ENCODE measurements at regions not wholly inside any gene's neighbourhood (a gene's known extent, or its start where the extent isn't known, plus 50 kb on each side); places are given as distances from the start of the nearest gene placed in this dataset.

DNA sequence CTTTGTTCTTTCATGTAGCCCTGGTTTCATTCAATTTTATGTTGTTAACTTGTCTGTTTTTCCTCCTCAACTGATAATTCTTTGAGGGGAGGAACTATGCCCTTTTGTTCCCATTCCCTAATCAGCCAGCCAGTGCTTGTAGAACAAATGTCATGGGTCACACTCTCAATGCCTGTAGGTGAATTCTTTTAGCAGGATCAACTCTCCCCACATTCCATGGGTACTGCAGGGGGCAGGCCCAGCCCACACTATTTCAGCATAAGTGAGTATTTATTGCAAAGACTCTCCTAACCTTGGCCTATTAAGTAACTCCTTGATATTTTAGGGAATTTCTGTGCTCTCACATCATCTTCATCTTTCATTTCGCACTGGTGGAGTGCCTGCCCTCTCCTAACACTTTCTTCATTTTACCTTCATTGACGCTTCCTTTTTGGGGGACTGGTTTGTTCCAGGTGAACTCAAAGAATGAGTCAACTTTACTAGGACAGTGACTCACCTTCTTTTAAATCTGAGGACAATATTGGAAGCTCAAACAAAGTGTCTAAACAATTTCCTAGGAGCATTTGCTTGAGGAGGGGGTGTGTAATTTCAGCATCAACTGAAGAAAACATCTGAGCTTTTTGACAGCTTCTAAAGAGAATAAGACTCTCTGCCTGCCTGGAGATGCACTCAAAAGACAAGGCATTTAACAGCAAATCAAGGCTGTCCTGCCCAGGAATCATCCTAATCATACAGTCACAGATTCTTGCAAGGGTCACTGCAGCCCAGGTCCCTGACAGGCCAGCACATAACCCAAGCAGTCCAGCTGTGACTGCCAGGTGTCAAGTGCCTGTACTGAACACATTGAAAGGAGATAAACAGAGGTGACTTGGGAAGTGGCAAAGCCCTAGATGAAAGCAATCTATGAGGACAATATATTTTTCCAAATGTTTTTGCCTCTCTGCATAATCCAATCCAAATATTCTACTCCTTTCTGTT lies 208.8 kb upstream of the ADRA1D start:
- in situ Hi-C loops (cut with HindIII; ENCODE audit: low pct_unique_long_range_greater_than_20kb, low sequenced_read_pairs): no loop called here
- DNase-seq (ENCODE audit: low read depth): no peak

DNA sequence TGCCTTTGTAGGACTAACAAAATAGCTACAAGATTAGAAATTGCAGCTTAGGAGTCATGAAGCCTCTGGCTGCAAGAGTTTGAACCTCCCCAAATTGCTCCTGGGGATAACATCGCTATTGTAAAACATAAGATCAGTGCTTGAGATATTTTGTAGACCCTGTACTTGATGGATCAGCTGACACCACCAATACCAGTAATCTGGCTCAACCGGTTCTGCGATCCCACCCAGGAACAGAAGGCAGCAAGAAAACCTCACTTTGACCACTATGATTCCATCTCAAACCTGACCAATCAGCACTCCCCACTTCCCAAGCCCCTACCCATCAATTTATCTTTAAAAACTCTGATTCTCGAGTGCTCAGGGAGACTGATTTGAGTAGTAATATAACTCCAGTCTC lies 206.9 kb upstream of the ADRA1D start:
- DNase-seq (ENCODE audit: low read depth): no peak
- in situ Hi-C loops (cut with HindIII; ENCODE audit: low pct_unique_long_range_greater_than_20kb, low sequenced_read_pairs): no loop called here

DNA sequence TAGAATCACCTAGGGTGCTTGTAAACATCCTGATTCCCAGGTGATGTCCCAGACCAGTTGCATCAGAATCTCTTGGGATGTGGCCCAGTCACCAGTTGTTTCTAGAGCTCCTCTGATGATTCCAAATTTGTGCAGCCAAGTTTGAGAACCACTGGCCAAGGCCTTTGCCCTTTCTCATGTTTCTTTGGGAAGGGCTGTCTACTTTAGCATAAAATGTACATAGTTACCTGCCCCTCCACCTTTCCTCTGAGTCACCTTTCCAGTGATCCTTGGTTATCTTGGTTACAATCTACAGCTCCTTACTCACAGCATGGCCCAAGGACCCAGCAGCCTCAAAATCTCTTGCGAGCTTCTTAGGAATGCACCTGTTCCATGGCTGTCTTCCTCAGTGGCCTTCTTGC lies 206.2 kb upstream of the ADRA1D start:
- in situ Hi-C loops (cut with HindIII; ENCODE audit: low pct_unique_long_range_greater_than_20kb, low sequenced_read_pairs): no loop called here

DNA sequence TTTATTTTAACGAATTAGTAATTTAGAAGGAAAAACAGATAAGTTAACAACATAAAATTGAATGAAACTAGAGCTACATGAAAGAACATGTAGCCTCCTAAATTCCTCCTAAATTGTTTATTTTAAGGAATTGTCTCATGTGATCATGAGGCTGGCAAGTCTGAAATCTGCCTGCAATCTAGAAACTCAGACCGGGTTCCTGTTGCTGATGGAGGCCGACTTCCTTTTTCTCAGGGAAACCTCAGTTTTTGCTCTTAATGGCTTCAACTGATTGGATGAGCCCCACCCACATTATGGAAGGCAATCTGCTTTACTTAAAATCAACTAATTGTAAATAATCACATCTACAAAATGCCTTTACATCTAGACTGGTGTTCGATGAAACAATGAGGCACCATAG lies 205.0 kb upstream of the ADRA1D start:
- in situ Hi-C loops (cut with HindIII; ENCODE audit: low pct_unique_long_range_greater_than_20kb, low sequenced_read_pairs): no loop called here
- DNase-seq (ENCODE audit: low read depth): no peak

More for the DNA sequence above, 206.2 kb upstream of the ADRA1D start:
- no peak for DNase-seq (ENCODE audit: low read depth)

DNA sequence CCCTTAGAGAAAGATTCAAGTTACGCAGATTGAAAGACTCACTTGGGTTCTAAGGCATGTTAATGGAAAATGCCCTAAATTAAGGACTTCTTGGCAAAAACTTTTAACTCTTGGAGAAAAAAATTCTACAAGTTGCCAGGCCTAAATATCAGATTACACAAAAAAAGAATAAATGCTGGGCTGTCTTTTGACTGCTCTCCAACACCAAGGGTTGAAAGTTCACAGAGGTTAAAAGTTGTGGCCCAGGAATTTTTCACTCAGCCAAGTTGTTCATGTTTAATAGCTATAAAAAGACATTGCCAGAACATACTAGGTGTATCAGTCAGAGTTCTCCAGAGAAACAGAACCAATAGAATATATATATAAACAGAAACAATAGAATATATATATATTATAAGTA lies 204.3 kb upstream of the ADRA1D start:
- DNase-seq (ENCODE audit: low read depth): no peak
- in situ Hi-C loops (cut with HindIII; ENCODE audit: low pct_unique_long_range_greater_than_20kb, low sequenced_read_pairs): no loop called here

DNA sequence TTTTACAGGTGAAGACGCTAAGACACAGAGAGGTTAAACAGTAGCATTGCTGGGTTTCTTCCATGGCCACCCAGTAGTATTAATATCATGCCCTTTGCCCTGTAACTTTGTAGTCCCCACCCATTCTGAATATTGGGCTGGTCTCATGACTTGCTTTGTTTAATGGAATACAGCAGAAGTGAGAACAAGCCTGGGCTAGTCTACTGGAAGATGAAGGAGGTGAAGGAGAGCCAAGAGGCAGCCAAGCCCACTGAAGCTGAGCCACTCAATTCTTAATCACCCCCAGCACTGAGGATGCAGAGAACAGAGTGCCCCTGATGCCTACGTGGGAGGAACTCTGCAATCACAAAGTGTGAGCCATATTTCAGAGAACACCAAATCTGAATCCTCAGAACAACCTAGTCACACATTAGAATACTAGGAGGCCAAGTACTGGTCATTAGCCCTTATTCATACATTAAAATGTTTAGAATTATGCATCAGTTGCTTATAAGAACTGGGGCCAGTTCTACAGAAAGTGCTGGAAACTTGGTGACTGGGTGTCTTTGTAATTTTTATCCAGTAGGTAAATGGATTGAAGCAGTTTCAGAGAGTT lies 202.5 kb upstream of the ADRA1D start:
- in situ Hi-C loops (cut with HindIII; ENCODE audit: low pct_unique_long_range_greater_than_20kb, low sequenced_read_pairs): no loop called here
- DNase-seq (ENCODE audit: low read depth): no peak

DNA sequence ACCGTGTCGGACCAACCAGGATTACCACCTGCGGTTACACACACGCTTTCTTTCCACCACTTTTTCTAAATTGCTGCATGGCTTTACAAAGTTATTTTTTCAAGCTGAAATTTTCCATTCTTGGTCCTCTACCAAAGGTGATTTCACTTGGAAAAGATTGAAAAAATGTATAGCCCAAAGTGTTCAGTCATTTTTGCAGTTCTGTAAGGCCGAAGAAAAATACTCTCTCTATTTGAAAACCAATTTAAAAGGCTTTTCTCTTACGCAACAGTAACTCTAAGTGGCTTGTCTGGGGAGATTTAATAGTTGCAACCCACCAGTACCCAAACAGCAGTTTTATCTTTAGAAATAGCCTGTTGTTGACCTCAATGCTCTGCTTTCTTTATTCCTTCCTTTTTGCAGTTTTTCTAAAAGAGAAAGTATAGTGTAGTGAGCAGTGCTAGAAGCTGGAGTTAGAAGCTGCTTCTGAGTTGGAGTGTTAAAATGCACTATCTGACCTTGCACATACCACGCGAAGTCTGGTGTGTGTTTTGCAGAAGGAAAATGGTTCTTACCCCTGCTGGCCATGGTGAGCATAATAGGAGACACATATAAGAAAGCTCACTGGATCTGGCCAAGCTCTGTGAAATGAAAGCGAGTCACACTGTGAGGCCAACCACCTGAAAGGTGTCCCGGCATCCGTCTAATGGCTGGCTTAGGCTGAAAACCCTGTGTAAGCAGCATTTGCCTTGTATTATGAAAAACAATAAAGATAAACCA lies 201.0 kb upstream of the ADRA1D start:
- DNase-seq (ENCODE audit: low read depth): no peak

DNA sequence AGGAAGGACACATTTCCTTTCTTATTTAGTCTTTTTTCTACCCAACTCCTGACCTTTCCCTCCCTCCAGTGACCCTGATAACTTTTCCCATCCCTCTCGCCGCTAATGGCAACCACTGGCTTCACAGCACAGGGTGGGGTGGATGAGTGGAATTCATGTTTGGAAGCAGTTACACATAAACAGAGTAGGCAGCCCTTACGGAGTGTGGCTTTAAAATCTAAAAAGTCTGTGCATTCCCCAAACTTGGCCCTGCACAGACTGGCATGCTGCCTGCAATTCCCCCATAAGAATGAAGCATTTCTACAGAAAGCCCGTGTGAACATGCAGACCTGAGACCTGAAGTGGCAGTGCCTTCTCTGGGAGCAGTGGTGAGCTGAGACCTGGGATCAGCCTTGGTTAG lies 196.7 kb upstream of the ADRA1D start:
- in situ Hi-C loops (cut with HindIII; ENCODE audit: low pct_unique_long_range_greater_than_20kb, low sequenced_read_pairs): no loop called here

More for the DNA sequence above, 201.0 kb upstream of the ADRA1D start:
- in situ Hi-C loops (cut with HindIII; ENCODE audit: low pct_unique_long_range_greater_than_20kb, low sequenced_read_pairs): no loop called here

DNA sequence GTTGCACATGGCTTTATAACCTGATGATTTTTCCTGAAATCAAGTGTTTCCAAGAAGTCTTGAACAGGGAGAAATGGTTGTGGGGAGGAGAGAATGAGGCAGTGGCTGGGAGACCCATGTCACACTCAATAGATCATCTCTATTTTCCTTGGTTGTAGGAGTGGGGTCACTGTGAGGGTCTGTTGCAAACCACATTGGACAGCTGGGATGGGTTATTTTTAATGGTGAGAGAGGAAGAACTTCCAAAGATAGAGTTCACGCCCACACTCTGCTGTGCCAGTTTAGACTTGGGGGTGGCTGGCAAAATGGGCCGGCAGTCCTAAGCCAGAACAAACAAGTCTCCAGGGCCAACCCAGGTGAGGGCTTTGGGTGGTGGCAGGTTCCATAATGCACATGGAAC lies 196.2 kb upstream of the ADRA1D start:
- DNase-seq (ENCODE audit: low read depth): no peak
- in situ Hi-C loops (cut with HindIII; ENCODE audit: low pct_unique_long_range_greater_than_20kb, low sequenced_read_pairs): no loop called here

More for the DNA sequence above, 196.7 kb upstream of the ADRA1D start:
- no peak for DNase-seq (ENCODE audit: low read depth)

DNA sequence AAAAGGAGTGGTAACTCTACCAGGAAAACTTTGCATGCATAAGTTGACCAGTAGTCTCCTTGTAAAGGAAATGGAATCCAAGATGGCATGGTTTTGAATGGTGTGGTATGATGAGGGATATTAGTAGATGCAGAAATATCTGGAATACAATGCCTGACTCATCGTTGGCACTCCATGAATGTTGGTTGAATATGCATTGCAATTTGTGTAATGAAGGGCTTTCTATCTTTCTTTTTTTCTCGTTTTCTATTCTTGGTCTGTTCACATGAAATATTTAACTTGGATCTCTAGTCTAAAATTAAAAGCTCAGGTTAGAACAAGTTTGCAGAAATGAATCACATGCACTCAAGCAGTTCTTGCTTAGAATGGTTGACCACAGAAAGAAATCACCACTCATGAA lies 195.3 kb upstream of the ADRA1D start:
- no peak for DNase-seq (ENCODE audit: low read depth)
- in situ Hi-C loops (cut with HindIII; ENCODE audit: low pct_unique_long_range_greater_than_20kb, low sequenced_read_pairs): no loop called here

DNA sequence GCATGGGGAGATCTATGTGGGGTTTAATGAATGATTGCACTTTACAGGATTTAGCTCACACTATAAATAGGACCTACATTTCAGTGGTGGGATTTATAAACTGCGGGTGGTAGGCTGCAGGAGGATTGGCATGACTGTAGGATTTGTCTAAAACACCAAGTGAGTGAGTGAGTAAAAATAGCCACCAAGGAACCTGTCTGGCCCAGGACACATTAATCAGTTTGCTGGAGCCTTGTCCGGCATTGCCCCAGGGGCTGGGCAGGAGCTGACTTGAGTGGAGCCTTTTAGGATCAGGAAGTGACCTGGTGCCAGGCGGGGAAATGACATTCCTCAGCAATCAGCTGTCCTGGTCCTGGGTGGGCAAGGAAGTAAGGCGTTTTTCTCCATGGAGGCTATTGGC lies 193.9 kb upstream of the ADRA1D start:
- DNase-seq (ENCODE audit: low read depth): no peak
- in situ Hi-C loops (cut with HindIII; ENCODE audit: low pct_unique_long_range_greater_than_20kb, low sequenced_read_pairs): no loop called here

DNA sequence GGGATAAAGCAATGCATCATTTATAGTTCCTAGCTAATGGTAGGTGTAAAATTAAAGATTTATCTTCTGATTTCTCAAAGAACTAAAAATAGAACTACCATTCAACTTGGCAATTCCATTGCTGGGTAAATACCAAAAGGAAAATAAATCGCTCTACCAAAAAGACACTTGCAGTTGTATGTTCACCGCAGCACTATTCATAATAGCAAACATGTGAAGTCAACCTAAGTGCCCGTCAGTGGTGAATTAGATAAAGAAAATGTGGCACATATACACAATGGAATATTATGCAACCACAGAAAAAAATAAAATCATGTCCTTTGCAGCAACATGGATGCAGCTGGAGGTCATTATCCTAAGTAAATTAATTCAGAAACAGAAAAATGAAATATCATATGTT lies 192.8 kb upstream of the ADRA1D start:
- no peak for DNase-seq (ENCODE audit: low read depth)
- in situ Hi-C loops (cut with HindIII; ENCODE audit: low pct_unique_long_range_greater_than_20kb, low sequenced_read_pairs): no loop called here

DNA sequence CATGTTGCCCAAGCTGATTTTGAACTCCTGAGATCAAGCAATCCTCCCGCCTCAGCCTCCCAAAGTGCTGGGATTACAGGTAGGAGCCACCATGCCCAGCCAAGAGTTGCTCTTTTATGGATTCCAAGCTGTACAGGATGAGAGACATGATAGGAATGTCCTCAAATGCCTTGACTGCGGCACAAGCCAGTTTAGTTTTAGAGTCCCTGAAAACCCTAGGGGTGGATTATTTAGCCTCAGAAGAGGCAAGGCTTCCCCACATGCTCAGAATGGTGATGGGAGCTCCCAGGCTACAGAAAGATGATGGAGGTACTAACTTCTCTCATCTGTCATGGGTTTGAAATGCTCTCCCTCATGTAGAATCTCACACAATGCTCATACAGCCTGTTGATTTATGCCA lies 192.1 kb upstream of the ADRA1D start:
- in situ Hi-C loops (cut with HindIII; ENCODE audit: low pct_unique_long_range_greater_than_20kb, low sequenced_read_pairs): no loop called here

DNA sequence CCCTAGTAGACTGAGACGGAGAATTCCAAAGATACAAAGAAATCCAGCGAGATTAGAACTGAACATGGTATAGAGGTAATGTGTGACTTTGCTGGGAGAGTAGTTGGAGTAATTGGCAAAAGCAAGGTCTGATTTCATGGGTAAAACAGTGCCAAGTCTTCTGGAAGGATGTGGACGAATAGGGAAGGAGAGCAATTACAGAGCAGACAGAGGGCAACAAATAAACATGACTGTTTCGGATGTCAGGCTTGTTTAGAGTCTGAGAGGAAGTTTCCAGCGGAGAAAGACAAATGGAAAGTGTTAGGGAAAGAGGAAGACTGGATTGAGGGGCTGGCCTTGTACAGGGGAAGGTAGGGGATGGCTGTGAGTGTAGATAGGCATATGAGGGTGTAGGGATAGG lies 190.4 kb upstream of the ADRA1D start:
- DNase-seq (ENCODE audit: low read depth): no peak
- in situ Hi-C loops (cut with HindIII; ENCODE audit: low pct_unique_long_range_greater_than_20kb, low sequenced_read_pairs): no loop called here

More for the DNA sequence above, 192.1 kb upstream of the ADRA1D start:
- DNase-seq (ENCODE audit: low read depth): no peak

DNA sequence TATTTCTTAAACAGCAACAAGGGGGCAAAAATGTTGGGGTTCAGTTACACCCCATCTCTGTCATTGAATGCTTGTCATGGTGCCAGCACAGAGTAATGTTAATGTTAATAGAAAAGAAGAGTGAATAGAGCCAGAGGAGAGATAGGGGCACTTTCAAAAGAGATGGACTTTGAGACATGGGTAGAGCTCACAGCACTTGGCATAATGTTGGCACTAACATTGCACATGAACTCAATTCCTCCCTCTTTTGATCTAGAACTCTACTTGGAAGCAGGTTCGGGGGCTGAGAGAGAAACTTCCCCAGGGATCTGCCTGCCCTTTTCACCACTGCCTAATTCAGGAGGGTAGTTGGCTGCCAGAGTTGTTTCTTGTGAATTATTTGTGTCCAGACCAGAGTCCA lies 188.0 kb upstream of the ADRA1D start:
- DNase-seq (ENCODE audit: low read depth): no peak
- in situ Hi-C loops (cut with HindIII; ENCODE audit: low pct_unique_long_range_greater_than_20kb, low sequenced_read_pairs): no loop called here

DNA sequence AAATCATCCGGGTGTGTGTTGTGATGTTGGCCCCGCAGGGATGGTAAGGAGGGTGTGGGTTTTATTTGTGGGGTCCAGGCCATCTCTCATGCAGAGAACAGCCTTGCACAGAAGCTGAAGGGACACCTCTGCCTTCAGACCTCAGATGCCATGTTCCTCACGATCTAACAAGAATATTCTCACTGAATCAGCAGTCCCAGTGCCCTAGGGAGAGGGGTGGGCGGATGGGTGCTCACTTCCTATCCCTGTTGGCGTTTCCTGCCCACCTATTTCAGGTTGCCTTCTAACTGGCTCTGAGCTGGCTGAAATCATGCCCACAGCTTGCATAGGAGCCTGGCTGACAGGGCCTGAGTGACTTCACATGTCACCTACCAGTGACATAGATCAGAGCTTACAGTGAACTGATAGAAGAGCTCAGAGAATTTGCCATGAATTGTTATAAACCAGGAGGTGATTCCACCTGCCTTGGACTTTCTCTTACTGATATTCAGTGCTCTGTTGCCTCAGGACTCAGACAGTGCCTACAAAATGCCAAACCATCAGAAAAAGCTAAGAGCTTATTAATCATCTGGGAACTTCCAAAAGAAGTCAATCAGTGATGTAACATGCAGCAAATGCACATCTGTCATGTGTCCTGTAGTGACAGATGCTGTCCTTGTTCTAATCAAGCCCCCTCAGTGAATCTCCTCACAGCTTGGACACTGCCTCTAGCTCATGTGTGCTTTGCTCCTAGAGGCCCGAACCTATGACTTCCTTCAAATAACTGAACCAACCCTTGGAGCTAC lies 186.8 kb upstream of the ADRA1D start:
- in situ Hi-C loops (cut with HindIII; ENCODE audit: low pct_unique_long_range_greater_than_20kb, low sequenced_read_pairs): no loop called here
- DNase-seq (ENCODE audit: low read depth): no peak

DNA sequence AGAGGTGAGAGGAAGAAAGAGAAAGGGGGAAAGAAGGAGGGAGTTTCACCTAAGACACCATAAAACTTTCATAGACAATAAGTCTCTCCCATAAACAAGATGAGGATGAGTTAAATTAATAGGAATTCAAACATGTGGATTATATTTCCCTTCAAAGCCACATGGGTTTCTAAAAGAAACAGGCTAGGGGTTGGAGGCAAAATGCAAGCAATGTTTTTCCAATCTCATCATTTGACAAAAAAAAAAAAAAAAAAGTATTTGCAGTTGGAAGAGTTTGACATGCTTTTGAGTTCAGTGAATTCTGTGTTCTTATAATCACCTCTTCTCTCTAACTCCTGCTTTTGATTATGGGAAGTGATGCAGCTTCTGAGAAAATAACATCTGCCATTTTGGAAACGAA lies 186.1 kb upstream of the ADRA1D start:
- in situ Hi-C loops (cut with HindIII; ENCODE audit: low pct_unique_long_range_greater_than_20kb, low sequenced_read_pairs): no loop called here
- no peak for DNase-seq (ENCODE audit: low read depth)

DNA sequence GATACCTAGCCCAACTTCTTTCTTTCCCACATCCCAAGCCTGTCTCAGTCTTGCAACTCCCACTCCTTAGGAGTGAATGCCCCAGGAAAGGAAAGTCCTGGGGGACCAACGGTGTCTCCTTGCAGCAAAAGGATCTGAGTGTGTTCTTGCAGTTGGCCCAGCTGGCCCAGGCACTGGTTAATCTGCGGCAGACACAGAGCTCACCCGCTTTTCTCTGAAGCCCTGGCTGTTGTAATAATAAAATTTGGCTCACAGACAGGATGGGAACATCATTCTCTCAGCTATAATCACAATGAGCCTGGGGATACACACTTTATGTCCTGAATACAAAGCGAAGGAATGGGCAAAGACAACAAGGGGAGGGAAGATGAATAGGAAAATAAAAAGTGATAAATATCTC lies 185.6 kb upstream of the ADRA1D start:
- in situ Hi-C loops (cut with HindIII; ENCODE audit: low pct_unique_long_range_greater_than_20kb, low sequenced_read_pairs): no loop called here

More for the DNA sequence above, 185.6 kb upstream of the ADRA1D start:
- no peak for DNase-seq (ENCODE audit: low read depth)

All from Caki2 (cell line).